Activated effector memory CD4-positive, alpha-beta T cell treated with anti-CD3 and anti-CD28 coated beads, Interleukin-2, amount 50 U/mL, for 16 hours (primary cell): ENCODE measurements at regions not wholly inside any gene's neighbourhood (a gene's known extent, or its start where the extent isn't known, plus 50 kb on each side); places are given as distances from the start of the nearest gene placed in this dataset.

Experiments used
- DNase-seq: peaks from one replicate; pipeline ENCODE4 v3.0.0-alpha.2; 2020

GRCh38 chr18:75836516-75836915 lies 409.0 kb upstream of the SMIM21 start:
- no peak for DNase-seq

- no peak for DNase-seq
Observed at GRCh38 chr18:75831960-75832359, 404.5 kb upstream of the SMIM21 start.

GRCh38 chr18:75830828-75831227 lies 403.3 kb upstream of the SMIM21 start:
- no peak for DNase-seq

GRCh38 chr18:75829091-75829490 lies 401.6 kb upstream of the SMIM21 start:
- no peak for DNase-seq

- no peak for DNase-seq
Observed at GRCh38 chr18:75828379-75828778, 400.9 kb upstream of the SMIM21 start.

- DNase-seq: no peak
Observed at GRCh38 chr18:75827751-75828287, 400.3 kb upstream of the SMIM21 start.

GRCh38 chr18:75824661-75825060 lies 397.2 kb upstream of the SMIM21 start:
- no peak for DNase-seq

- DNase-seq: no peak
Observed at GRCh38 chr18:75823471-75823870, 396.0 kb upstream of the SMIM21 start.

- DNase-seq: no peak
Observed at GRCh38 chr18:75818383-75818782, 390.9 kb upstream of the SMIM21 start.

GRCh38 chr18:75815767-75816166 lies 388.3 kb upstream of the SMIM21 start:
- DNase-seq: no peak

- no peak for DNase-seq
Observed at GRCh38 chr18:75812761-75813160, 385.3 kb upstream of the SMIM21 start.

- DNase-seq: no peak
Observed at GRCh38 chr18:75810961-75811551, 383.6 kb upstream of the SMIM21 start.

- DNase-seq: no peak
Observed at GRCh38 chr18:75810516-75810915, 383.0 kb upstream of the SMIM21 start.

- DNase-seq: no peak
Observed at GRCh38 chr18:75809926-75810255, 382.4 kb upstream of the SMIM21 start.

- no peak for DNase-seq
Observed at GRCh38 chr18:75809151-75809925, 381.8 kb upstream of the SMIM21 start.

GRCh38 chr18:75805265-75805664 lies 377.8 kb upstream of the SMIM21 start:
- DNase-seq: no peak

- DNase-seq: no peak
Observed at GRCh38 chr18:75802681-75803080, 375.2 kb upstream of the SMIM21 start.

GRCh38 chr18:75801178-75801577 lies 373.7 kb upstream of the SMIM21 start:
- no peak for DNase-seq

- no peak for DNase-seq
Observed at GRCh38 chr18:75800331-75800648, 372.8 kb upstream of the SMIM21 start.

GRCh38 chr18:75799449-75800330 lies 372.2 kb upstream of the SMIM21 start:
- no peak for DNase-seq

GRCh38 chr18:75797046-75797445 lies 369.5 kb upstream of the SMIM21 start:
- DNase-seq: no peak

GRCh38 chr18:75790796-75791195 lies 363.3 kb upstream of the SMIM21 start:
- DNase-seq: no peak

- no peak for DNase-seq
Observed at GRCh38 chr18:75790111-75790510, 362.6 kb upstream of the SMIM21 start.

- no peak for DNase-seq
Observed at GRCh38 chr18:75785834-75786233, 358.3 kb upstream of the SMIM21 start.
